Testis (tissue), 2 donors: ENCODE measurements at regions not wholly inside any gene's neighbourhood (a gene's known extent, or its start where the extent isn't known, plus 50 kb on each side); places are given as distances from the start of the nearest gene placed in this dataset.

ENCODE experiments used
- CTCF ChIP-seq, 3 experiments: fragments of 450-650 bp in 2 of 3; fragments of 200-600 bp in 1 of 3; sonication (generic) in 1 of 3; IDR thresholded peaks; one replicate each; pipeline ENCODE4 v1.5.1; 2016 to 2019; ENCODE audit warnings: antibody characterized with exemption in 3 of 3, mild to moderate bottlenecking in 2 of 3, moderate library complexity in 1 of 3
- POLR2A ChIP-seq: fragments of 450-650 bp; IDR thresholded peaks from one replicate; pipeline ENCODE4 v1.6.1; 2017; ENCODE audit warnings: antibody characterized with exemption, mild to moderate bottlenecking, moderate library complexity

DNA sequence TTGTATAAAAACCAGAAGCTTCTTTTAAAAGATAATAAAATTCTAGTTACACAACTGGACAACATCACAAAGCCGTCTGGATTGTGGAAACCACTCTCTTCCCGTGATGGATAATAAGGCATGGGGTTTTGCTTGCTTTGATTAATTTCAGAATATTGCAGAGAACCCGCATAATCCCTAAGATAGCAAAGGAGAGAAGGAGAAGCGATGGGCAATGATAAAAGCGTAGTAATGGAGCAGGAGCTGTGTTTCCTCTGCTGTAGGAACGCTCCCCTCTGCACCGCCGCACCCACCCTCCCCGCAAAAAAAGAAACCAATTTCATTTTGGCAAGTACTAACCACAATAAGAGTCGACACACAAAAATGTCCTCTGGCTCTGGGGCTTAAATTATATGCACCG lies 340.9 kb upstream of the PSMD7 start:
- TF ChIP-seq CTCF (IDR thresholded peaks at IDR 0.05): no peak
- TF ChIP-seq POLR2A: no peak
